Lung (tissue), 10 donors: ENCODE measurements at regions not wholly inside any gene's neighbourhood (a gene's known extent, or its start where the extent isn't known, plus 50 kb on each side); places are given as distances from the start of the nearest gene placed in this dataset. TPM values are rescaled to one million over a fixed set of nuclear protein-coding genes. Genes with fewer than 3 reads are reported as not detected.
"Not testable (repeated sequence)": the region's sequence is repeated elsewhere in the genome, so short reads cannot be mapped to it uniquely, and the experiment has no call there.

Experiments
- ATAC-seq: fragments of 200-7000 bp; cut with Tn5 transposase; one replicate; pipeline ENCODE4 v1.9.1; 2020; ENCODE audit warnings: moderate number of reproducible peaks; ENCODE audit not compliant: insufficient read depth, low FRiP score
- DNase-seq, 3 donors: peaks; one replicate each; pipeline ENCODE4 v3.0.0-alpha.2; 2013 to 2017
- H3K27ac ChIP-seq, 2 donors: one replicate each; pipeline ENCODE4 v1.5.1; 2013; ENCODE audit warnings: mild to moderate bottlenecking in 2 of 2, moderate library complexity in 2 of 2, control low read depth in 1 of 2, inconsistent platforms in 1 of 2, low read depth in 1 of 2, low read length in 1 of 2
- H3K27me3 ChIP-seq, 3 donors: one replicate each; pipeline ENCODE4 v1.5.1; 2013; ENCODE audit warnings: low read length in 2 of 3; ENCODE audit not compliant: control insufficient read depth in 3 of 3, insufficient read depth in 3 of 3
- H3K36me3 ChIP-seq, 4 donors: one replicate each; pipeline ENCODE4 v1.5.1; 2013; ENCODE audit warnings: low read length in 4 of 4, mild to moderate bottlenecking in 1 of 4, moderate library complexity in 1 of 4; ENCODE audit not compliant: control insufficient read depth in 4 of 4, insufficient read depth in 4 of 4
- H3K4me1 ChIP-seq, 5 donors: one replicate each; pipeline ENCODE4 v1.5.1; 2013; ENCODE audit warnings: low read length in 5 of 5, mild to moderate bottlenecking in 2 of 5, moderate library complexity in 1 of 5; ENCODE audit not compliant: control insufficient read depth in 5 of 5, insufficient read depth in 5 of 5
- H3K4me3 ChIP-seq: one replicate; pipeline ENCODE4 v1.5.1; 2013; ENCODE audit warnings: mild to moderate bottlenecking, control low read depth, moderate library complexity
- H3K9ac ChIP-seq, 2 donors: one replicate each; pipeline ENCODE4 v1.5.1; 2013; ENCODE audit warnings: low read length in 2 of 2, control low read depth in 1 of 2; ENCODE audit not compliant: insufficient read depth in 1 of 2
- H3K9me3 ChIP-seq, 4 donors: one replicate each; pipeline ENCODE4 v1.5.1; 2013; ENCODE audit warnings: low read length in 3 of 4, mild to moderate bottlenecking in 1 of 4, moderate library complexity in 1 of 4; ENCODE audit not compliant: control insufficient read depth in 4 of 4, insufficient read depth in 3 of 4
- WGBS, 2 donors: extraction: QIAGEN DNeasy Blood & Tissue Kit; methylation state at CpG; one replicate each; pipeline ENCODE4 v1.1.7; 2013; 5-methylcytosine and 5-hydroxymethylcytosine counted together
- small RNA-seq: library from RNA; depleted of rRNA; stranded (forward); fragments of <200 nt; gene quantifications from one replicate; pipeline ENCODE3, GENCODE V24; 2014; ENCODE audit warnings: low replicate concordance
- donor health status: Bipolar disorder and iron deficiency.
- donor health status: healthy.
- donor health status: DM: yes; HTN: yes; CAD: no.

DNA sequence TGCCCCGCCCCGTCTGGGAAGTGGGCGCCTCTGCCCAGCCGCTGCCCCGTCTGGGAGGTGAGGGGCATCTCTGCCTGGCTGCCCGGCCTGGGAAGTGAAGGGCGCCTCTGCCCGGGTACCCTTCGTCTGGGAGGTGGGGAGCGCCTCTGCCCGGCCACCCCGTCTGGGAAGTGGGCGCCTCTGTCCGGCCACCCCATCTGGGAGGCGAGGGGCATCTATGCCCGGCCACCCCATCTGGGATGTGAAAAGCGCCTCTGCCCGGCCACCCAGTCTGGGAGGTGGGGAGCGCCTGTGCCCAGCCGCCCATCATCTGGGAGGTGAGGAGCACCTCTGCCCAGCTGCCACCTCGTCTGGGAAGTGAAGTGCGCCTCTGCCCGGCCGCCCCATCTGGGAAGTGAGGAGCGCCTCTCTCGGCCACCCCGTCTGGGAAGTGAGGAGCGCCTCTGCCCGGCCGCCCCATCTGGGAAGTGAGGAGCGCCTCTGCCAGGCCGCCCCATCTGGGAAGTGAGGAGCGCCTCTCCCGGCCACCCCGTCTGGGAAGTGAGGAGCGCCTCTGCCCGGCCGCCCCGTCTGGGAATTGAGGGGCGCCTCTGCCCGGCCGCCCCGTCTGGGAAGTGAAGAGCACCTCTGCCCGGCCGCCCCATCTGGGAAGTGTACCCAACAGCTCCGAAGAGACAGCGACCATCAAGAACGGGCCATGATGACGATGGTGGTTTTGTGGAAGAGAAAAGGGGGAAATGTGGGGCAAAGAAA lies 58.3 kb upstream of the PARP8 start:
- H3K4me1 ChIP-seq, H3K27ac ChIP-seq, DNase-seq, H3K9ac ChIP-seq, H3K9me3 ChIP-seq, ATAC-seq, H3K36me3 ChIP-seq, H3K27me3 ChIP-seq, H3K4me3 ChIP-seq: not testable (repeated sequence)
- 90 to 96% methylated on average over 49 of the region's 49 CpGs for WGBS, 2 donors

DNA sequence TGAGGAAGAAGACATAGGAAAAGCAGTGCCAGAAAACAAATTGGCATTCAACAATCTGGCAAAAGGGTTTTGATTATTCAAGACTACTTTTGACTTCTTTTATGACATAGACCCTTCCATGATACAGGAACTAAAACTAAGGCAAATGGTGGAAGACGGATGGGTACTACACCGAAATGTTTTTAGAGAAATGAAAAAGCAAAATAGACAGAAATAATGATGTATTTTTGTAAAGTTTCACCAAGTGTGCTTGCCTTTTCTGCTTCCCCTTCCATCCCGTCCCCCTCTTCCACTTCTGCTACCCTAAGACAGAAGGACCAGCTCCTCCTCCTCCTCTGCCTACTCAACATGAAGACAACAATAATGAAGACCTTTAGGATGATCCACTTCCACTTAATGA lies 53.4 kb upstream of the PARP8 start:
- not testable (repeated sequence) for H3K36me3 ChIP-seq, ATAC-seq, DNase-seq, H3K9me3 ChIP-seq, H3K27me3 ChIP-seq, H3K27ac ChIP-seq, H3K4me1 ChIP-seq, H3K4me3 ChIP-seq, H3K9ac ChIP-seq
- 73 to 76% methylated on average over 3 of the region's 3 CpGs for WGBS, 2 donors

Small RNA genes lying in the stretch of these regions (small RNA-seq; reads per million reads assigned to genes)
- not detected for gene AC112187.2
